ENCODE measurements at regions not wholly inside any gene's neighbourhood (a gene's known extent, or its start where the extent isn't known, plus 50 kb on each side); places are given as distances from the start of the nearest gene placed in this dataset.

GRCh38 chr10:42934842-42935241, 142.0 kb upstream of the RET start:
- H3K9me3 Mint-ChIP-seq: no peaks in the 10 kb centered on the region

DNA sequence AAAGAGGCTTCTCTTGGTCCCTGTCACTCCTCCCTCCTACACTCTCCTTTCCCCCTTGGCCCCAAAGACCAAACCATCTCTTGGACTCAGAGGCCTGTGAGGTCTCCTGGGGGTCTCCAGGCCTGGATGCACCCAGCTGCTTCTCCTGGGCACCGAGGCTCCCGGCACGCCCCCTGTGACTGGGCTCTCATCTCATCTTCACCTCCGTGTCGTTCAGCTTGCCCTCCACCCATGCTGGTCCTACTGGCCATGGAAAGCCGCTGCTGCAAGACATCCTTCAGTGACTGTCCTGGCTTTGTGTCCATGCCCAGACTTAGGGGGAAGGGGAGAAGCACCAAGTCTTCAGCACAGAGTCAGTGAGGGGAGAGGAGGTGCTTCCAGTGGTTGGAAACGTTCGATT, 141.4 kb upstream of the RET start:
- Mint-ChIP-seq H3K4me3 (no peak overlapping the region), H3K4me1 (ENCODE audit: unreplicated experiment) (peaks cover 4% of the 10 kb centered on the region), H3K27me3 (peaks cover 61% of the 10 kb centered on the region), H3K27ac (no peak overlapping the region), H3K9me3 (no peaks in the 10 kb centered on the region), H3K36me3 (no peaks in the 10 kb centered on the region)
- TF ChIP-seq CTCF (conservative IDR thresholded peaks at IDR 0.05): no peak
- DNase-seq (ENCODE audit: extremely low spot score, unreplicated experiment): peak; percentile 56

More at GRCh38 chr10:42934842-42935241, 142.0 kb upstream of the RET start:
- TF ChIP-seq CTCF (conservative IDR thresholded peaks at IDR 0.05): no peak
- Mint-ChIP-seq H3K4me1 (ENCODE audit: unreplicated experiment) (peaks cover 4% of the 10 kb centered on the region), H3K27me3 (peaks cover 66% of the 10 kb centered on the region), H3K4me3 (no peak overlapping the region), H3K27ac (no peak overlapping the region), H3K36me3 (no peaks in the 10 kb centered on the region)
- no peak for DNase-seq (ENCODE audit: extremely low spot score, unreplicated experiment)

- Mint-ChIP-seq H3K27me3 (peaks cover 52% of the 10 kb centered on the region), H3K9me3 (no peaks in the 10 kb centered on the region), H3K27ac (no peak overlapping the region), H3K36me3 (no peaks in the 10 kb centered on the region), H3K4me1 (ENCODE audit: unreplicated experiment) (peaks cover 6% of the 10 kb centered on the region), H3K4me3 (no peak overlapping the region)
- no peak for TF ChIP-seq CTCF (conservative IDR thresholded peaks at IDR 0.05)
- DNase-seq (ENCODE audit: extremely low spot score, unreplicated experiment): no peak
Observed at GRCh38 chr10:42936580-42936979, 140.3 kb upstream of the RET start.

- no peak overlapping the region for H3K4me3 Mint-ChIP-seq
- no peak for DNase-seq (ENCODE audit: extremely low spot score, unreplicated experiment)
- no peaks in the 10 kb centered on the region for H3K9me3 Mint-ChIP-seq
- no peak for TF ChIP-seq CTCF (conservative IDR thresholded peaks at IDR 0.05)
- no peaks in the 10 kb centered on the region for H3K36me3 Mint-ChIP-seq
- H3K4me1 Mint-ChIP-seq (ENCODE audit: unreplicated experiment): peaks cover 9% of the 10 kb centered on the region
- H3K27ac Mint-ChIP-seq: no peak overlapping the region
- peaks cover 48% of the 10 kb centered on the region for H3K27me3 Mint-ChIP-seq
Observed at GRCh38 chr10:42937048-42937447, 139.8 kb upstream of the RET start.

GRCh38 chr10:42937649-42938180, 139.2 kb upstream of the RET start:
- no peaks in the 10 kb centered on the region for H3K36me3 Mint-ChIP-seq
- no peak for TF ChIP-seq CTCF (conservative IDR thresholded peaks at IDR 0.05)
- no peaks in the 10 kb centered on the region for H3K9me3 Mint-ChIP-seq
- no peak overlapping the region for H3K4me3 Mint-ChIP-seq
- no peak overlapping the region for H3K27ac Mint-ChIP-seq
- peaks cover 9% of the 10 kb centered on the region for H3K4me1 Mint-ChIP-seq (ENCODE audit: unreplicated experiment)
- no peak for DNase-seq (ENCODE audit: extremely low spot score, unreplicated experiment)
- peaks cover 43% of the 10 kb centered on the region for H3K27me3 Mint-ChIP-seq

- H3K4me1 Mint-ChIP-seq (ENCODE audit: unreplicated experiment): peaks cover 9% of the 10 kb centered on the region
- H3K36me3 Mint-ChIP-seq: no peaks in the 10 kb centered on the region
- H3K27ac Mint-ChIP-seq: no peak overlapping the region
- no peaks in the 10 kb centered on the region for H3K9me3 Mint-ChIP-seq
- no peak for TF ChIP-seq CTCF (conservative IDR thresholded peaks at IDR 0.05)
- DNase-seq (ENCODE audit: extremely low spot score, unreplicated experiment): peak; percentile 52
- H3K27me3 Mint-ChIP-seq: peaks cover 38% of the 10 kb centered on the region
- H3K4me3 Mint-ChIP-seq: no peak overlapping the region
Observed at GRCh38 chr10:42938351-42938750, 138.5 kb upstream of the RET start.
